GM12875 (cell line): ENCODE measurements at regions not wholly inside any gene's neighbourhood (a gene's known extent, or its start where the extent isn't known, plus 50 kb on each side); places are given as distances from the start of the nearest gene placed in this dataset.

ENCODE experiments used
- H3K4me3 ChIP-seq: one replicate; pipeline ENCODE4 v1.5.1; 2011; ENCODE audit warnings: low read depth, low read length, control low read depth
- TF ChIP-seq, protein P1 (sequence below): IDR thresholded peaks from 2 replicates; pipeline ENCODE4 v1.5.1; 2011; ENCODE audit warnings: low read depth, mild to moderate bottlenecking, control low read depth, inconsistent platforms, low read length, moderate library complexity, borderline replicate concordance; ENCODE audit not compliant: insufficient read depth

DNA sequence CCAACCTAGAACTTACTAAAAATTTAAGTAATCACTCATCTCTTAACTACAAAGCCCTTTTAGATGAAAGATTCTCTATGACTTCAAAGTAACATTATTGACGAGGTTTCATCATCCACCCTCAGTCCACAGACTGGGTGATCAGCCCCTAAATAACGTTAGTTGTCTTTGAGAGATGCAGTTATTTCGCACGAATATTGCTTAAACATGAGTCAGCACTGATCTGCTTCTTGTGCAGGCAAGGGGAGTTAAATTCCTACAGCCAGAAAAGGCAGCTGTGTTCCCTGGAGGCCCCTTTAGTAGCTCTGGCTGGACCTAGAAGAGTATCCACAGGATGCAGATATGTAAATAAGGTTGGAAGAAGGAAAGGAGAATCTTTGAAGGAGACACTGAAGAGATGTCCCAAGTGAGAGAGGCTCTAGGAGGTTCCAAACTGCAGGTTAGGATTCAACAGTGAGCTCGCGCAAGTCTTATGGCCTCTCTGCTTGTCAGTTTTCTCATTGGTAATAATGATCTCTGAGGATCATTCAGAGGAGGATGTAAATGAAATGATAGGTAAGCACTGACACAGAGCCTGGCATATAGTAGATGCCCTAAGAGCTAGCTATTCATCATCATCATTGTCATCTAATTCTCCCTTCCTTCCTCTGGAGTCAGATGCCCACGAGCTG lies 122.2 kb upstream of the MAN2A1 start:
- TF ChIP-seq, protein P1, sequence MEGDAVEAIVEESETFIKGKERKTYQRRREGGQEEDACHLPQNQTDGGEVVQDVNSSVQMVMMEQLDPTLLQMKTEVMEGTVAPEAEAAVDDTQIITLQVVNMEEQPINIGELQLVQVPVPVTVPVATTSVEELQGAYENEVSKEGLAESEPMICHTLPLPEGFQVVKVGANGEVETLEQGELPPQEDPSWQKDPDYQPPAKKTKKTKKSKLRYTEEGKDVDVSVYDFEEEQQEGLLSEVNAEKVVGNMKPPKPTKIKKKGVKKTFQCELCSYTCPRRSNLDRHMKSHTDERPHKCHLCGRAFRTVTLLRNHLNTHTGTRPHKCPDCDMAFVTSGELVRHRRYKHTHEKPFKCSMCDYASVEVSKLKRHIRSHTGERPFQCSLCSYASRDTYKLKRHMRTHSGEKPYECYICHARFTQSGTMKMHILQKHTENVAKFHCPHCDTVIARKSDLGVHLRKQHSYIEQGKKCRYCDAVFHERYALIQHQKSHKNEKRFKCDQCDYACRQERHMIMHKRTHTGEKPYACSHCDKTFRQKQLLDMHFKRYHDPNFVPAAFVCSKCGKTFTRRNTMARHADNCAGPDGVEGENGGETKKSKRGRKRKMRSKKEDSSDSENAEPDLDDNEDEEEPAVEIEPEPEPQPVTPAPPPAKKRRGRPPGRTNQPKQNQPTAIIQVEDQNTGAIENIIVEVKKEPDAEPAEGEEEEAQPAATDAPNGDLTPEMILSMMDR: no peak
- no peak overlapping the region for H3K4me3 ChIP-seq

DNA sequence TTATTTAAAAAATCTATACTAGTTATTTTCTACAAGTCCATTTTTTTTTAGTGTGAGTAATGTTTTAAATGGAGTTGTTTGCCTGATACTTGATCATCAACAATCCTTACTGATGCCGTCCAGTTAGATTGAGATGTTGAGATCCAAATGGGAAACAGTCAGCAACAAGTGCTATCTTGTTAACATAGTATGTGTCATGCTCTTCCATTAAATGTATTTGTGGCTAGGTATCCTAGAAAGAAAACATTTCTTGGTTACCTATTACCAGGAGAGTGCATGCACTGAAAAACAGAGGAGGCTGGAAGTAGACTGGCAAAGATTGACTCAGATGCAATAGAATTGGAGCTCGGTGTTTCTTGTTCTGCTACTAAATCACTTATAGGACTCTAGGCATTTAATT lies 123.4 kb upstream of the MAN2A1 start:
- TF ChIP-seq, protein P1: no peak
- H3K4me3 ChIP-seq: no peak overlapping the region

DNA sequence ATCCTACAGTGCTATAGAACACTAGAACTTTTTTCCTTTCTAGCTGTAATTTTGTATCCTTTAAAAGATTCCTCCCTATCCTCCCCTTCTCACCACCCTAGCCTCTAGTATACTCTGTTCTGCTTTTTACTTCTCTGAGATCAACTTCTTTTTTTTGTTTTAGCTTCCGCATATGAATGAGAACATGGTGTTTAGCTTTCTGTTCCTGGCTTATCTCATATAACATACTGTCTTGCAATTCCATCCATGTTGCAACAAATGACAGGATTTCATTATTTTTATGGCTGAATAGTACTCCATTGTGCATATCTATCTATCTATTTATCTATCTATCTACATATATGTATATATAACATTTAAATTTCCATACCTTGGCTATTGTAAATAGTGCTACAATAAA lies 126.0 kb upstream of the MAN2A1 start:
- TF ChIP-seq, protein P1: no peak
- no peak overlapping the region for H3K4me3 ChIP-seq

DNA sequence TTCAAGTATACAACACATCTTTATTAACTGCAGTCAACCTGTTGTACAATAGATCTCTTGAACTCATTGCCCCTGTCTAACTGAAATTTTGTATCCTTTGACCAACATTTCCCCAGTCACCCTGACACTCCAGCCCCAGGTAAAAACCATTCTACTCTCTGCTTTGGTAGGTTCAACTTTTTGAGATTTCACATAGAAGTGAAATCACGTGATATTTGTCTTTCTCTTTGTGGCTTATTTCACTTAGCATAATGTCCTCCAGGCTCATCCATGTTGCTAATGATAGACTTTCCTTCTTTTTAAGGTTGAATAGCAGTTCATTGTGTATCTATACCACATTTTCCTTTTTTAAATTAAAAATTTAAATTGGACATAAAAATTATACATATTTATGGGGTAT lies 126.5 kb upstream of the MAN2A1 start:
- TF ChIP-seq, protein P1: no peak
- no peak overlapping the region for H3K4me3 ChIP-seq

DNA sequence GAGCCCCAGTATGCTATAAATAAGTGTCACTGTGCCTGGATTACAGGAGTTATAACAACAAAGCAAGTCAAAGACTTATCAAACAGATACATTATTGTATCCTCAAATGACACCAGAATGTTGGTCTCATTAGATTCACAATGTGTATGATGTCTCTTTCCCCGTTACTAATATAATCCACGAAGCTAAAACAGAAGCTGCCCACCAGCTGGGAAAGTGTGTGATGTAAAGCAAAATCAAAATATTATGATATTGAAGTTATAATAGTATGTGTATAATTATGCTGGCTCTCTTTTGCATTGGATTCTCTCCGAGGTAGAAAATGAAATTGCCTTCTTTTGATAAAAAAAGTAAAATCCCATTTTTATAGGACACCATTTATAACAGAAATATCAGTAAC lies 127.3 kb upstream of the MAN2A1 start:
- H3K4me3 ChIP-seq: no peak overlapping the region
- TF ChIP-seq, protein P1: no peak

DNA sequence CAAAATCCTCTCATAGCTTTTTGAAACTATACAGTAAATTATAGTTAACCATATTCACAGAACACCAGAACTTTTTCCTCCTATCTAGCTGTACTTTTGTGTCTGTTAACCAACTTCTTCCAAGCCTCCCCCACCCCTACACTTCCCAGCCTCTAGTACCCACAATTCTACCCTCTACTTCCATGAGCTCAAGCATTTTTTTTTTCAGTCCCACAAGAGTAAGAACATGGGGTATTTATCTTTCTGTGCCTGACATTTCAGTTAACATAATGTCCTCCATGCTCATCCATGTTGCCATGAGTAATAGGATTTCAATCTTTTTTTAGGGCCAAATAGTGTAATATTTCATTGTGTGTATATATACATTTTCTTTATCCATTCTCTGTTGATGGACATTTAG lies 128.3 kb upstream of the MAN2A1 start:
- TF ChIP-seq, protein P1: no peak
- H3K4me3 ChIP-seq: no peak overlapping the region

DNA sequence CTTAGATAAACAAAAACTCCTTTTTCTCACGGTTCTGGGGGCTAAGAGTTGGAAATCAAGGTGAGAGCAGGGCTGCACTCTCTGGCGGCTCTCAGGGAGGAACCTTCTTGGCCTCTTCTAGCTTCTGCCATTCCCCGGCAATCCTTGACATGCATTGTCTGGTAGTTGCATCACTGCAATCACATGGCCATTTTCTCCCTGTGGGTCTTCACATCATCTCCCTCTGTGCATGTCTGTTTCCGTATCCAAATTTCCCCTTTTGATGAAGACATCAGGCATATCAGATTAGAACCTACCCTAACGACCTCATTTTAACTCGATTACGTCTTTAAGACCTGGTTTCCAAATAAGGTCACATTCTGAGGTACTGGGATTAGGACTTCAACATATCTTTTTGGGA lies 129.2 kb upstream of the MAN2A1 start:
- H3K4me3 ChIP-seq: no peak overlapping the region
- TF ChIP-seq, protein P1: no peak
